COR-L47 (cell line): ENCODE measurements at regions not wholly inside any gene's neighbourhood (a gene's known extent, or its start where the extent isn't known, plus 50 kb on each side); places are given as distances from the start of the nearest gene placed in this dataset.
"Not testable (repeated sequence)": the region's sequence is repeated elsewhere in the genome, so short reads cannot be mapped to it uniquely, and the experiment has no call there.

Source experiments
- DNase-seq: peaks from one replicate; lab custom pipeline; 2025; lab: John Stamatoyannopoulos, UW

GRCh38 chr14:104481323-104481722 lies 98.2 kb upstream of the C14orf180 start:
- no peak for DNase-seq

- DNase-seq = not testable (repeated sequence)
These were observed 97.5 kb upstream of the C14orf180 start for GRCh38 chr14:104482017-104482416.

GRCh38 chr14:104486222-104486923 lies 93.2 kb upstream of the C14orf180 start:
- DNase-seq = no peak

- DNase-seq = no peak
These were observed 85.1 kb upstream of the C14orf180 start for GRCh38 chr14:104494483-104494882.

- DNase-seq = no peak
These were observed 83.5 kb upstream of the C14orf180 start for GRCh38 chr14:104496095-104496494.

- no peak for DNase-seq
These were observed 79.5 kb upstream of the C14orf180 start for GRCh38 chr14:104499784-104500760.

- no peak for DNase-seq
These were observed 77.5 kb upstream of the C14orf180 start for GRCh38 chr14:104502060-104502459.

GRCh38 chr14:104503691-104504090 lies 75.9 kb upstream of the C14orf180 start:
- no peak for DNase-seq

GRCh38 chr14:104504172-104504735 lies 75.3 kb upstream of the C14orf180 start:
- no peak for DNase-seq

GRCh38 chr14:104505085-104506074 lies 74.2 kb upstream of the C14orf180 start:
- DNase-seq = no peak

GRCh38 chr14:104506461-104507253 lies 72.9 kb upstream of the C14orf180 start:
- no peak for DNase-seq

GRCh38 chr14:104507443-104507842 lies 72.1 kb upstream of the C14orf180 start:
- DNase-seq = no peak

- peak; percentile 22 for DNase-seq
These were observed 69.9 kb upstream of the C14orf180 start for GRCh38 chr14:104509673-104510072.

- DNase-seq = no peak
These were observed 69.3 kb upstream of the C14orf180 start for GRCh38 chr14:104510216-104510615.

- DNase-seq = no peak
These were observed 68.6 kb upstream of the C14orf180 start for GRCh38 chr14:104510794-104511611.

- no peak for DNase-seq
These were observed 67.5 kb upstream of the C14orf180 start for GRCh38 chr14:104512061-104512460.

- no peak for DNase-seq
These were observed 66.6 kb upstream of the C14orf180 start for GRCh38 chr14:104512771-104513640.

GRCh38 chr14:104513641-104514046 lies 65.9 kb upstream of the C14orf180 start:
- DNase-seq = no peak
